GM19238 (cell line): ENCODE measurements at regions not wholly inside any gene's neighbourhood (a gene's known extent, or its start where the extent isn't known, plus 50 kb on each side); places are given as distances from the start of the nearest gene placed in this dataset.

Experiments
- DNase-seq: peaks from one replicate; pipeline ENCODE4 v3.0.0; 2011; ENCODE audit warnings: low spot score; ENCODE audit not compliant: insufficient read length

DNA sequence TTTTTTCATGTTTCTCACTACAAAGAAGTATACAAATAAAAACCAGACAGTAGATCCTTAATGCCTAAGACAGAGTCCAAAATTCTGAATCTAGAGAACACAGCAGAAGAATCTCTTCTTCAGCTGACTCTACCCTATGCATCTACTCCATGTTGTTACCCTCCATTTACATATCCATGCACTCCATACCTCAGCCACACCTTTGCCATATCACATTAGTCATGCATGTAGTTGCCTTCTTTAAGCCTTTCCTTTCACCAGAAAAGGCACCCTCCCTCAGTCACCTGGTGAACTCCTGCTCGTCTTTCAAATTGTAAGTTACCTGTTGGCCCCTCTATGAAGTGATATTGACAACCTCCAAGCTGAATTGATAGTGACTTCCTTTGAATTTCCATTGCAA is 271.2 kb upstream of the FAR2 start:
- DNase-seq, result no peak

DNA sequence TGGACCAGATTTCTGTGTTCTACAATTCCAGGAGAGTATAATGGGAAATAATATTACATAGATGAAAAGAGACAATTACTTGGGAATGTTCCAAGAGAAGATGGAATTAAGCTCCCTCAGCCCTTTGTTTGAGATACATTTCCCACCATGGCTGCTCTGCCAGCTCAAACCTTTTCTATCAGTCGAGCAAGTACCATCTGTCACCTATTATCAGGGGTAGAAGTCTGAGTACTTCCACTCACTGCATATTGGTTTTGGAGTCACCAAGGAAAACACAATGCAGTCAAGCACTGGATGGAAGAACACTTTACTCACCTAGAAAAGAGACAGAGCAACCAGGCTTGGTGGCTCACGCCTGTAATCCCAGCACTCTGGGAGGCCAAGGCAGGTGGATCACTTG is 270.4 kb upstream of the FAR2 start:
- DNase-seq, result no peak

- no peak for DNase-seq
Observed at GRCh38 chr12:28879379-28879778, 269.7 kb upstream of the FAR2 start.

DNA sequence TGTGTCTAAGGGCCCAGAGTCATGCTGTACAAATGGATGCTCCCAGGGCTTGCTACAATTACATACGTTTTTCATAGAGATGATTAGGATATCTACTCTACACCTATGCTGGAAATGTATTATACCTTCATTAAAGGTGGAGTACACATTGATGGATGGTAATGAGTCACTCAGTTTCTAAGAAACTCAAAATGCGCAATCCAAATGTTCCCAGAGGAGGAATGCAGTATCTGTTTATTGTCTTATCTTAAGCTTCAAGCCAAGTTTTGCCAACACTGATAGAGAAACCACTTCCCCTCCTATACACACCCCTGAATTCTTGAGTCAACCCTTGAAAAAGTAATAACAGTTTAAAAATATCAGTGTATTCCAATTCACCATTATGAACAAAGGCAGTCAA is 266.6 kb upstream of the FAR2 start:
- no peak for DNase-seq

DNA sequence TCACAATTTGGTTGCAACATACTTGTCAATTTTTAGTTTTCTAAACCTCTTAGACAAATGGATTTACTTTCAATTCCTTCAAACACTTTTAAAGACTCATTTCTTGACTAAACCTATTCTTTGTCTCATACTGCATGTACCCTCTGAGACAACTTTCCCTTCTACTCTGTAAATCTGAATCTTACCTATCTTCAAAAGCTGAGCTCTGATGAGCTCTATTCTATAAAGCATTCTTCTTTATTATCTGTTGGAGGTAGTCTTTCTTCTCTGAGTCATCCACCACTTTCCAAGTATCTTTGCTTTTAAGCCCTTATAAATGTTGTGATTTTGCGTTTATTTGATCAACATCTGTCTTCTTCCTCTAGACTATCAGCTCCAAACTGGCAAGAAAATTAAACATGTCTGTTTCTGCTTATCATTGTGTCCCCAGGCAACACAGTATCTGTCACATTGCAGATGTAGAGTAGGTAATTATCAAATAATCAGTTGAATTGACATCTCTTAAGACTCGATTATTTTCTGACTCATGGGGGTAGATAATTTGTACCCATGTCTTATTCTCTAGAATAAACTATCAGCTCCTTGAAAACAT is 265.6 kb upstream of the FAR2 start:
- DNase-seq, result no peak

- no peak for DNase-seq
Observed at GRCh38 chr12:28884904-28885679, 264.0 kb upstream of the FAR2 start.

DNA sequence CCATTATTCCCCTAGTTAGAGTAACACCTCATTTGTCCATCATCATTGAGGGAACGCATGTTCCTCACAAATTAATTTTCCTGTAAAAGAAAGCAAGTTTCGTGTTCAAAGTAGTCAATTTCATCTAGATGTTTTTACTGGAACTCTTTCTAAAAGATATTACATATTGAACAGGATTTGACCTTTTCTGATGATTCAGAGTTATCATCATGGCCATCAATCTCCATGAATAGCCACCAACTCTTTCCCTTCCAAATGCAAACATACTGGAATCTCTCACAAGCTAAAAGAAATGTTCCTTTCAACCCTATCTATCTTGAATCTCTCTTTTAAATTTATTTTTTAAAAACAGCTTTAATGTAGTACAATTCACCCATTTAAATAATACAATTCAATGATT is 263.1 kb upstream of the FAR2 start:
- DNase-seq, result no peak

DNA sequence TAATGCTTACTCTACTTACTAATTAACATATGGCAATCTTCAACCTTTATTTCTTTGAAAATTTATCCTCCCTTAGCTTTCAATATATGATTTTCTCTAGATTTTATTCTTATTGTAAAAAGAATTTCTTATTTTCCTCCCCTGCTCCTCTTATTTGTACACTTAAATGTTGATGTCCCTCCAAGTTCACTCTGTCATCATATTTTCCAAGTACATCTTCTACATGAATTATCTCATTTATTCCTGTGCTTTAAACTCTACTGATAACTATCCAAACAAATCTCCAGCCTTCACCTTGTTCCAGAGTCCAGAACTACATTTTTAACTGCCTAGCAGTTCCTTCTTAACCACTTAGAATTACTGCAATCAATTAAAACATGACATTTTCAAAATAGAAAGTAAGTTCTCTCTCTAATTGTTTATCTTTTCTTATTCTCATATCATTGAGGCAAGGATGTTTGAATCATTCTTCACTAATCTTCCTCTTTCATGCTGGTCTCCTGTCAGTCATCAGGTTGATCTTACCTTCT is 261.6 kb upstream of the FAR2 start:
- DNase-seq, result no peak

GRCh38 chr12:28890664-28891063 is 258.4 kb upstream of the FAR2 start:
- DNase-seq, result no peak

DNA sequence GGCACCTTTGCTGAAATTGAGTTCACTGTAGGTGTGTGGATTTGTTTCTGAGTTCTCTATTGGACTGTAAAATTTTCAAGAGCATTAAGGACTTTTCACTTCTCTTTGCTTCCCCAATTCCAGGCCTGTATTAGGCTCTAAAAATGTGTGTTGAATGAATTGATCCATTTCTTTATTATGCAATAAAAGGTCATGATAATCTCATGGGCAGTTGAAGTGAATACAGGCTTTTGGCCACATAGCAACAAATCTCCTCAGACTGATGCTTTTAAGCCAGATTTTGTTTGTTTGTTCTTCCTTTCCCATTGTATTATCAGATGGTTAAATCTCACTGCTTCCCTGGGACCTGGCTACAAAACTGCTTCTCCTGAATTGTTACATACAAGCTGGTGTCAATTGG is 258.0 kb upstream of the FAR2 start:
- no peak for DNase-seq

- no peak for DNase-seq
Observed at GRCh38 chr12:28893365-28893764, 255.7 kb upstream of the FAR2 start.

DNA sequence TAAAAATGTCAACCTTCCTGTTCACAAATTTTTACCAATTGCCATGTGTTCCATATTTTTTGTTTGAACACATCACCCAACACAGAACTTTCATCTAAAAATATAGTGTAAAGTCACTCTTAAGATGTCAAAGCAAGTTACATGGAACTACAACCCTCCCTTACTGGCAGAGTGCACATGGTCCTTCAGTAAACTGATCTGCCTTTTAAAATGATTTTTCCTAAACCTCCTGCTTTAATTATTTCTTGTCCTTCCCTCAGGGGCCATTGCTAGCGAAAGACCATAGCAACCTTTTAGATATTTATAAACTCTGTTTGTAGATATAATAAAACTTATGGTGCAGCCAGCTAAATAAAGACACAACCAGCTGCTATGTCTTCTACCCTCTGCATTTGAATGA is 255.2 kb upstream of the FAR2 start:
- DNase-seq, result no peak

DNA sequence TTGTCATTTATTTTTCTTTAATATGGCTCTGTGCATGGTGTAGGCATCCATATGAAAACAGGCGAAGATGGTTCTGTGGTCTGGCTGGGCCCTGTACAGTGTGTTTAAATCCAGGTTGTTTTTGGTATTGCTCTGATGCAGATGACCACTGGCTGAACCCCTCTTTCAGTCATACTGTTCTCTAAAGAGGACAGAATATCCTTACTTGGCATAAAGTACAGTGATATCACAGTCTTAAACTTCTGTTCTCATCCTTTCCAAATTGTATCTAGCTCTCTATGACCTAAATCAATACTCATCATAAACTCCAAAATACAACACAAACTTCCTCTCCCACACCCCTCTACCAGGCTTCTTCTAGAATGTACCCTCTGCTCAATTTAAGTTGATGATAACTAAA is 252.7 kb upstream of the FAR2 start:
- DNase-seq, result no peak

DNA sequence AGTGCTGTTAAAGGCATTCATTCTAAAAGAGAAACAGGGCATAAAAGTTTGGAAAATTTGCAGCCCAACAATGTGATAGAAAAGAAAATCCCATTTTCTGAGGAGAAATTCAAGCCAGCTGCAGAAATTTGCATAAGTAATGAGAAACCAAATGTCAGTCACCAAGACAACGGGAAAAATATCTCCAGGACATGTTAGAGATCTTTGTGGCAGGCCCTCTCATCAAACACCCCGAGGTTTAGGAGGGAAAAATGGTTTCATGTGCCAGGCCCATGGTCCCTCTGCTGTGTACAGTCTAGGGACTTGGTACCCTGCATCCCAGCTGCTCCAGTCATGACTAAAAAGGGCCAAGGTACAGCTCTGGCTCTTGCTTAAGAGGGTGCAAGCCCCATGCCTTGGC is 251.0 kb upstream of the FAR2 start:
- no peak for DNase-seq

- DNase-seq, result no peak
Observed at GRCh38 chr12:28899951-28900350, 249.1 kb upstream of the FAR2 start.

GRCh38 chr12:28905220-28905955 is 243.7 kb upstream of the FAR2 start:
- DNase-seq, result no peak

- no peak for DNase-seq
Observed at GRCh38 chr12:28908646-28909045, 240.4 kb upstream of the FAR2 start.

DNA sequence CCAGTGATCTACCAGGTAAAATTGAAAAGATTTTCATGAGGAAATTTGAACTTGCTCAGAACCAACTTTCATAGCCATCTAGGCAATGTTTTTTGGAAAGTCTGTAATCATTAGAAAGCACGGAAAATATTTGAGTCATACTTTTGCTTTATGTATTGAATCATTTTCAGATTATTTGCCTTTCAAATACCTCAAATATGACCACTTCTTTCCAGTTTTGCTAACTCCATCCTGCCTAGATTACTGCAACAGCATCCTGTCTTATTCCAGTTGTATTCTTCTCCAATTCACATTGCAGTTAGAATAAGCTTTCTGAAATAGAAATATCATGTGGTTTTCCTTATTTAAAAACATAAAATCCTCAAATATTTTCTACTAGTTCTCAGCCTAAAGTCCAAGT is 239.8 kb upstream of the FAR2 start:
- DNase-seq, result no peak

DNA sequence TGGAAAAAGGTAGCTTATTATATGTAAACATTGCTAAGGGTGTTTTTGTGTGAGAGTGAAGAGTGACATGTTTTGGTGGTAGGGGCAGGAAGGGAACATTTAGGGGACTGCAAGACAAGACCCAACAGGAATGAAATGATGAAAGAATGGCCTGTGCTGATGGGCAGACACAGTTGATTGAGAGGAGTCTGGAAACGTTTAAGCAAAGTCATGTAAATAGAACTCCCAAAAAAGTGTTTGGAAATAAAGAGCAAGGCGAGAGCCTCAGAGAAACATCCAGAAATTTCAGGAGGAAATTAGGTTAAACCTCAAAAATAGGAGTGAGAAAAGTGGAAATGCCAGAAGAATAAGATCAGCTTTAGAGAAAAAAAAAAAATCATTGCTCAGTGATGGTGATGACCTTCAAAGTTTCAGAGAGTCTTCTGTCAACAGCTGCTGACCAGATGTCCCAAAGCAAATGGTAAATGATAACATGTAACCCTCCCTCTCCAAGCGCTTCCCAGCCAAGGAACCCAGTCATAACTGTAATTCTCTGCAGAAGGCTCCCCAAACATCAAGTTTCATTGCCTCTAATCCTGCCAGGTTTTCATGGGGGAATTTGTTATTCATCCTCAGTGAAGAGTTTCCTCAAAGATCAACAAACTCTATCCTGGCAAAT is 223.2 kb upstream of the FAR2 start:
- DNase-seq, result no peak

GRCh38 chr12:28930704-28931103 is 218.4 kb upstream of the FAR2 start:
- no peak for DNase-seq

- DNase-seq, result no peak
Observed at GRCh38 chr12:28933176-28933575, 215.9 kb upstream of the FAR2 start.
